Right lobe of liver (tissue), 6 donors: ENCODE measurements at regions not wholly inside any gene's neighbourhood (a gene's known extent, or its start where the extent isn't known, plus 50 kb on each side); places are given as distances from the start of the nearest gene placed in this dataset.

Experiments
- ATAC-seq, 4 donors: fragments of 200-7000 bp; cut with Tn5 transposase; one replicate each; pipeline ENCODE4 v1.9.1; 2020; ENCODE audit warnings: mild to moderate bottlenecking in 4 of 4, moderate library complexity in 4 of 4
- DNase-seq, 3 donors: peaks; one replicate each; pipeline ENCODE4 v3.0.0-alpha.2; 2020
- H3K27ac ChIP-seq, 3 donors: fragments of 200-600 bp; one replicate each; pipeline ENCODE4 v1.8.0; 2022
- H3K27me3 ChIP-seq, 2 donors: fragments of 200-600 bp; one replicate each; pipeline ENCODE4 v1.8.0; 2022
- H3K36me3 ChIP-seq, 4 donors: fragments of 200-600 bp; sonication (generic) in 1 of 4; one replicate each; pipeline versions ENCODE4 v1.5.1 to v1.8.0; 2017 to 2022; ENCODE audit warnings: control low read depth in 1 of 4
- H3K4me1 ChIP-seq, 4 donors: fragments of 200-600 bp; sonication (generic) in 1 of 4; one replicate each; pipeline versions ENCODE4 v1.5.1 to v1.8.0; 2017 to 2022; ENCODE audit warnings: control low read depth in 1 of 4
- H3K4me3 ChIP-seq, 3 donors: fragments of 200-600 bp; one replicate each; pipeline ENCODE4 v1.8.0; 2022
- H3K9me3 ChIP-seq, 4 donors: fragments of 200-600 bp; sonication (generic) in 1 of 4; one replicate each; pipeline versions ENCODE4 v1.5.1 to v1.8.0; 2017 to 2022; ENCODE audit warnings: control low read depth in 1 of 4
- CTCF ChIP-seq, 4 donors: fragments of 200-600 bp in 3 of 4; fragments of 450-650 bp in 1 of 4; IDR thresholded peaks; one replicate each; pipeline versions ENCODE4 v1.5.1 to v1.8.0; 2016 to 2022; ENCODE audit warnings: antibody characterized with exemption in 4 of 4, mild to moderate bottlenecking in 2 of 4
- POLR2A ChIP-seq: fragments of 450-650 bp; IDR thresholded peaks from one replicate; pipeline ENCODE4 v1.6.1; 2017; ENCODE audit warnings: antibody characterized with exemption, mild to moderate bottlenecking
- WGBS: methylation state at CpG from one replicate; pipeline ENCODE4 v1.1.6; 2018; ENCODE audit warnings: low coverage, low lambda C conversion rate; ENCODE audit not compliant: insufficient coverage; ENCODE audit errors: missing lambda C conversion rate; 5-methylcytosine and 5-hydroxymethylcytosine counted together
- intact Hi-C, 2 donors: fragments of 100-400 bp; cut with DNase I; formaldehyde crosslinking; loops; one replicate each; pipeline versions ENCODE4 v1.11.2 to v1.14.1; 2022
- donor health status: DM: no; HTN: yes; CAD: no.
- donor health status: DM: no; HTN: no; CAD: no.
- donor health status: DM: no; HTN: no; CAD: no.
- donor health status: DM: no; HTN: yes; CAD: no.
- donor health status: DM: no; HTN: yes; CAD: no.

- no peak overlapping the region for H3K27ac ChIP-seq
- no peaks in the 10 kb centered on the region for H3K9me3 ChIP-seq
- no peak overlapping the region for H3K4me3 ChIP-seq
- intact Hi-C loops, result no loop called here
- H3K4me1 ChIP-seq, result no peaks in the 10 kb centered on the region
- no peaks in the 10 kb centered on the region for H3K27me3 ChIP-seq
- ATAC-seq, result no peak
- no peak for DNase-seq
- 61% methylated on average over 2 of the region's 3 CpGs for WGBS
- TF ChIP-seq POLR2A, result no peak
- TF ChIP-seq CTCF (IDR thresholded peaks at IDR 0.05), result no peak
- H3K36me3 ChIP-seq, result no peaks in the 10 kb centered on the region
Measured at GRCh38 chr2:196224756-196225155, 53.4 kb upstream of the STK17B start.

GRCh38 chr2:196225213-196225612 is 53.8 kb upstream of the STK17B start:
- no peaks in the 10 kb centered on the region for H3K27me3 ChIP-seq
- no peaks in the 10 kb centered on the region for H3K9me3 ChIP-seq
- no peaks in the 10 kb centered on the region for H3K4me1 ChIP-seq
- ATAC-seq (no peak), DNase-seq (no peak)
- H3K4me3 ChIP-seq, result no peak overlapping the region
- H3K27ac ChIP-seq, result no peak overlapping the region
- TF ChIP-seq POLR2A (no peak), CTCF (IDR thresholded peaks at IDR 0.05) (no peak)
- intact Hi-C loops, result no loop called here
- no peaks in the 10 kb centered on the region for H3K36me3 ChIP-seq
- 73% methylated on average over 1 of the region's 1 CpG for WGBS

DNA sequence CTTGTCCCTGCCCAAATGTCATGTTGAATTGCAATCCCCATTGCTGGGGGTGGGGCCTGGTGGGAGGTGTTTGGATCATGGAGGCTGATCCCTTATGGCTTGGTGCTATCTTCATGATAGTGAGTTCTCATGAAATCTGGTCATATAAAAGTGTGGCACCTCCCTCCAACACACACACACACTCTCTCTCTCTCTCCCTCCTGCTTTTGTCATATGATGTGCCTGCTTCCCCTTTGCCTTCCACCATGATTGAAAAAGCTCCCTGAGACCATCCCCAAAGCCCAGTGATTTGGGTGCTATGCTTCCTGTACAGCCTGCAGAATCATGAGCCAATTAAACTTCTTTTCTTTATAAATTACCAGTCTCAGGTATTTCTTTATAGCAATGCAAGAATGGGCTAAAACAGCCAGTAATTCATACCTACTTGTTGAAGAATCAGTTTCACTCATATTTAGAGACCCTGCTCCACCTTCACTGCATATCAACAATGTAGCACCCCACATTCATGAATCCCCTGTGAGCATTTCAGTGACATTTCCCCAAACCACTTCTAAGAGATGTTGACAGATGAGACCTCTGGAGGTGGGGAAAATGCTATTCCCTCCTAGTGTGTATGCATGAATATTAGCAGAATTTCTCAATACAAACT is 54.8 kb upstream of the STK17B start:
- Histone ChIP-seq H3K4me3 (no peak overlapping the region), H3K9me3 (no peaks in the 10 kb centered on the region), H3K27me3 (no peaks in the 10 kb centered on the region), H3K36me3 (no peaks in the 10 kb centered on the region), H3K4me1 (no peaks in the 10 kb centered on the region), H3K27ac (no peak overlapping the region)
- DNase-seq (no peak), ATAC-seq (no peak)
- TF ChIP-seq CTCF (IDR thresholded peaks at IDR 0.05), result no peak
- TF ChIP-seq POLR2A, result no peak
- intact Hi-C loops, result no loop called here

DNA sequence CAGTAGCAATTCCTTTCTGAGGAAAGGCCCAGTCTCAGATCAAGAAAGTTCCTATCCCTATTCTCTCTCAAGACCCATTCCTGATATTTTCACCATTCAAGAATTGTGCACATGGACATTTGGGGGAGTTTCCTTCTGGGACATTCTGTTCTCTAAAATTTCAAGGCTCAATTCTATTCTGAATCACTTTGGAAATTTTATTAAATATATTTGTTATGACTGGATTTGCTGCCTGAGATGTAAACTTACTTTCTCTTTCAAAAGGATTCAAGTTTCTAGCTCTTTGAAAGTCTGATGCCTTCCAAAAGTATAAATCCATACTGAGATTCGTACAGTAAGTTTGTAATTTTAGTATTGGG is 55.3 kb upstream of the STK17B start:
- intact Hi-C loops, result no loop called here
- DNase-seq, result no peak
- no peaks in the 10 kb centered on the region for H3K36me3 ChIP-seq
- WGBS, result 70% methylated on average over 1 of the region's 1 CpG
- H3K27me3 ChIP-seq, result no peaks in the 10 kb centered on the region
- no peak for TF ChIP-seq POLR2A
- no peak for TF ChIP-seq CTCF (IDR thresholded peaks at IDR 0.05)
- no peaks in the 10 kb centered on the region for H3K4me1 ChIP-seq
- H3K4me3 ChIP-seq, result no peak overlapping the region
- no peak overlapping the region for H3K27ac ChIP-seq
- ATAC-seq, result no peak
- H3K9me3 ChIP-seq, result no peaks in the 10 kb centered on the region

GRCh38 chr2:196229013-196229412 is 57.6 kb upstream of the STK17B start:
- ATAC-seq (no peak), DNase-seq (no peak)
- 66% methylated on average over 3 of the region's 3 CpGs for WGBS
- Histone ChIP-seq H3K4me3 (no peak overlapping the region), H3K4me1 (no peaks in the 10 kb centered on the region), H3K9me3 (no peaks in the 10 kb centered on the region), H3K27ac (no peak overlapping the region), H3K27me3 (no peaks in the 10 kb centered on the region), H3K36me3 (no peaks in the 10 kb centered on the region)
- no peak for TF ChIP-seq CTCF (IDR thresholded peaks at IDR 0.05)
- no peak for TF ChIP-seq POLR2A
- intact Hi-C loops, result no loop called here
